Activated naive CD8-positive, alpha-beta T cell treated with anti-CD3 and anti-CD28 coated beads, Interleukin-2, amount 10 ng/mL, durations not matched to agents 7 days and 5 days (primary cell): ENCODE measurements at regions not wholly inside any gene's neighbourhood (a gene's known extent, or its start where the extent isn't known, plus 50 kb on each side); places are given as distances from the start of the nearest gene placed in this dataset.

ENCODE experiments used
- ATAC-seq: fragments of 150-1000 bp; cut with Tn5 transposase; one replicate; pipeline ENCODE4 v1.10.0; 2021; ENCODE audit warnings: low read depth, moderate library complexity
- POLR2A ChIA-PET: fragments of 350-600 bp; sonication (Branson Sonifier 250); formaldehyde crosslinking; loops from one replicate; lab custom pipeline; 2021; ENCODE audit warnings: antibody characterized with exemption; lab: Charles Lee
- DNase-seq: peaks from one replicate; pipeline ENCODE4 v3.0.0; 2021
- H3K27ac Mint-ChIP-seq: one replicate; pipeline ENCODE4 v1.8.0; 2022; ENCODE audit warnings: mild to moderate bottlenecking, mixed read lengths
- H3K27me3 Mint-ChIP-seq: one replicate; pipeline ENCODE4 v1.8.0; 2022; ENCODE audit warnings: mild to moderate bottlenecking, moderate library complexity, mixed read lengths
- H3K36me3 Mint-ChIP-seq: one replicate; pipeline ENCODE4 v1.8.0; 2021; ENCODE audit warnings: mild to moderate bottlenecking, mixed read lengths
- H3K4me1 Mint-ChIP-seq: one replicate; pipeline ENCODE4 v1.8.0; 2021; ENCODE audit warnings: mixed read lengths
- H3K4me3 Mint-ChIP-seq: one replicate; pipeline ENCODE4 v1.8.0; 2022; ENCODE audit warnings: mild to moderate bottlenecking, moderate library complexity, mixed read lengths
- H3K9me3 Mint-ChIP-seq: one replicate; pipeline ENCODE4 v1.8.0; 2021; ENCODE audit warnings: mixed read lengths

DNA sequence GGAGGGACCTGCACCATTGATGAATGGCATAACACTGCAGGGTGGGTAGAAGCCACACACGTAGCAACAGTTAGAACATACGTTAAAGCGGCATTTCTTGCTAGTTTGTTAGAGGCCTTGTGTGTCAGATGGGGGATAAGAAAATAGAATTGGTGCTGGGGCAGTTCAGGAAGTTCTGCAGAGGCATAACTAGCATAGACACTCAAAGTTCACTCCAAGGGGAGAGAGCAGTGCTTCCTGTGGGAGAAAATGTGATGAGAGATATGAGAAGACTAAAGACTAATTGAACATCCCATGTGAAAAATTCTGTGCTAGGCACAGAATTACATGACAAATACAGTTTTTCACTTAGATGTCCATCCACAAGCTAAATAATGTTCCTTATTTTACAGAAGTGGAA, 327.1 kb downstream of the ZNF621 start:
- H3K4me3 Mint-ChIP-seq = no peak overlapping the region
- no peaks in the 10 kb centered on the region for H3K36me3 Mint-ChIP-seq
- peaks cover 2% of the 10 kb centered on the region for H3K9me3 Mint-ChIP-seq
- POLR2A ChIA-PET = no interaction called here
- H3K27me3 Mint-ChIP-seq = no peaks in the 10 kb centered on the region
- H3K27ac Mint-ChIP-seq = no peak overlapping the region
- DNase-seq (no peak), ATAC-seq (no peak)
- peaks cover 2% of the 10 kb centered on the region for H3K4me1 Mint-ChIP-seq

- H3K9me3 Mint-ChIP-seq = peaks cover 2% of the 10 kb centered on the region
- no peak overlapping the region for H3K27ac Mint-ChIP-seq
- H3K27me3 Mint-ChIP-seq = no peaks in the 10 kb centered on the region
- no peak overlapping the region for H3K4me3 Mint-ChIP-seq
- ATAC-seq (no peak), DNase-seq (no peak)
- POLR2A ChIA-PET = no interaction called here
- H3K36me3 Mint-ChIP-seq = no peaks in the 10 kb centered on the region
- peaks cover 2% of the 10 kb centered on the region for H3K4me1 Mint-ChIP-seq
These were observed 328.0 kb downstream of the ZNF621 start for GRCh38 chr3:40852712-40853111.

DNA sequence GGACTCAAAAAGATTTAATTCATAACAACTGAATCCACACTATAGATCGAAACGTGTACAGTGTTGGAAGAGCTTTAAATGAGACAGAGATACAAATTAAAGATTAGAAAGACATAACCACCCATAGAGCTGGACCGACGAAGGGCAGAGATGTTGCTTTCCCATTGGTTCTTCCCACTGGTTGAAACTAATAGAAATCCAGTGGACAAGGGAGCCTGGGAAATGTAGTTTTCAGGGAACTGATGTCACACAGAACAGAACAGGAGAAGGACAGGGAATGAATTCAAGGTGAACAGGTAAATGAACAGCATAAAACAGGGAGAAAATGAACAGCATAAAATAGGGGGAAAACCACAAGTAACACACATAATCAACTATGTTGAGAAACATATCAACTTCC, 328.7 kb downstream of the ZNF621 start:
- Mint-ChIP-seq H3K4me3 (no peak overlapping the region), H3K9me3 (peaks cover 2% of the 10 kb centered on the region), H3K27ac (no peak overlapping the region), H3K4me1 (peaks cover 2% of the 10 kb centered on the region), H3K36me3 (no peaks in the 10 kb centered on the region), H3K27me3 (no peaks in the 10 kb centered on the region)
- DNase-seq (no peak), ATAC-seq (no peak)
- POLR2A ChIA-PET = no interaction called here

GRCh38 chr3:40855871-40856270, 331.1 kb downstream of the ZNF621 start:
- POLR2A ChIA-PET = no interaction called here
- DNase-seq (no peak), ATAC-seq (no peak)
- H3K36me3 Mint-ChIP-seq = no peaks in the 10 kb centered on the region
- H3K27me3 Mint-ChIP-seq = peaks cover 4% of the 10 kb centered on the region
- no peak overlapping the region for H3K4me3 Mint-ChIP-seq
- no peak overlapping the region for H3K27ac Mint-ChIP-seq
- peaks cover 2% of the 10 kb centered on the region for H3K9me3 Mint-ChIP-seq
- no peaks in the 10 kb centered on the region for H3K4me1 Mint-ChIP-seq

- Mint-ChIP-seq H3K27me3 (peaks cover 4% of the 10 kb centered on the region), H3K4me1 (no peaks in the 10 kb centered on the region), H3K27ac (no peak overlapping the region), H3K4me3 (no peak overlapping the region), H3K9me3 (peaks cover 2% of the 10 kb centered on the region), H3K36me3 (no peaks in the 10 kb centered on the region)
- DNase-seq = no peak
- POLR2A ChIA-PET = no interaction called here
- no peak for ATAC-seq
These were observed 333.8 kb downstream of the ZNF621 start for GRCh38 chr3:40858364-40859115.

GRCh38 chr3:40862946-40863345, 336.4 kb upstream of the CTNNB1 start:
- no peak overlapping the region for H3K4me3 Mint-ChIP-seq
- POLR2A ChIA-PET = no interaction called here
- no peaks in the 10 kb centered on the region for H3K9me3 Mint-ChIP-seq
- no peaks in the 10 kb centered on the region for H3K4me1 Mint-ChIP-seq
- no peak for DNase-seq
- H3K36me3 Mint-ChIP-seq = no peaks in the 10 kb centered on the region
- peaks cover 4% of the 10 kb centered on the region for H3K27me3 Mint-ChIP-seq
- ATAC-seq = no peak
- H3K27ac Mint-ChIP-seq = no peak overlapping the region

DNA sequence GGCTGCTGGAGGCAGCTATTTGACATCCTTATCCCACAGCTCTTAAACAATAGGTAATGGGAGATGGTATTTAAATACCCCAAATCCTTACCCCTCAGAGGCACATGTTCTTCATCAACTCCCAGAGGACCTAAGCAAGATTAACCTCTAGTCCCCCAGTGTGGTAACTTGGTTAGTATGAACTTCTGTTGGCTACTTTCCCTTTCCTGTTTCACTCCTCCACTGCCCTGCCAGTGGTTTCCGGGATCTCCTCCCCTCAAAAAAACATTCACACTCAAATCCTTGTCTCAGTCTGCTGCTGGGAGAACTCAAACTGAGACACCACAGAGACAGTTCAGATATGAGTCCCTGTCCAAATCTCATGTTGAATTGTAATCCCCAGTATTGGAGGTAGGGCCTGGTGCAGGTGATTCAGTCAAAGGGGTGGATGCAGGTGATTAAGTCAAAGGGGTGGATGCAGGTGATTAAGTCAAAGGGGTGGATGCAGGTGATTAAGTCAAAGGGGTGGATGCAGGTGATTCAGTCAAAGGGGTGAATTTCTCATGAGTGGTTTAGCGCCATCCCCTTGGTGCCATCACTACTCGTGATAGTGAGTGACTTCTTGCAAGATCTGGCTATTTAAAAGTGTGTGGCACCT, 335.0 kb upstream of the CTNNB1 start:
- Mint-ChIP-seq H3K4me3 (no peak overlapping the region), H3K27me3 (peaks cover 6% of the 10 kb centered on the region), H3K4me1 (no peaks in the 10 kb centered on the region), H3K9me3 (no peaks in the 10 kb centered on the region), H3K36me3 (no peaks in the 10 kb centered on the region), H3K27ac (no peak overlapping the region)
- POLR2A ChIA-PET = no interaction called here
- ATAC-seq = no peak
- DNase-seq = no peak

DNA sequence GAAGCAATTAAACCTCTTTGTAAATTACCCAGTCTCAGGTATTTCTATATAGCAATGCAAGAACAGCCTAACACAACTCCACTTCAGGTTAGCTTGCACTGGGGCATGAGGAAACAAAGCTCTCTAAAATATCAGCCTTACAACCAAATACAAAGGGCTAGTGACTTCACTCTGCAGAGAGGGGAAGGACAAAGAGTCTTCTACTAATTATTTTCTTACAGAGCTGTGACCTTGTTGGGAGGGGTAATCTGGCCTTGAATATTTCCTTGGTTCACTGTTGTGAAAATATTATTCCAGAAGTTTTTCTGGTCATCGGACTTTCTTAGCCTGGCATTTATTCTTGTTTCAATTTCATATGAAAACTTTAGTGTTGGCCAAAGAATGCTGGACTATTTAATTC, 334.4 kb upstream of the CTNNB1 start:
- Mint-ChIP-seq H3K9me3 (no peaks in the 10 kb centered on the region), H3K27ac (no peak overlapping the region), H3K36me3 (no peaks in the 10 kb centered on the region), H3K27me3 (peaks cover 4% of the 10 kb centered on the region), H3K4me3 (no peak overlapping the region), H3K4me1 (no peaks in the 10 kb centered on the region)
- DNase-seq = no peak
- no peak for ATAC-seq
- POLR2A ChIA-PET = no interaction called here

DNA sequence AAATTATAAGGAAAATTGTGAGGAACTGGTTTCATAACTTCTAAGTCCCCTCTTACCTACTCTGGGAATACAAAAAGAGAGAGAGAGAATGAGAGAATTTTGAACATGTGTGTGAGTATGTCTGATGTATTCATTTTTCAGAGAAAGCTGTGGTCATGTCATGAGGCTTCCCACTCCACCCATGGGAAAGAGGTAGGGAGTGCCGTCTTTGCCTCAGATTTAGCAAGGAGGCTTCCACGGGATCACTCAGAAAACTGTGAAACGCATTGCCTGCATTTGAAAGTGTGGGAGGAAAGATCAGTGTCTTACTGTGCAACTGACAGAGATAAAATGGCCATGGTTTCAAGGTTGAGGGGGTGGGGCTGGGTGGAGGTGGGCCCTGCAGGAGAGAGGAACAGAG, 331.5 kb upstream of the CTNNB1 start:
- Mint-ChIP-seq H3K4me1 (no peaks in the 10 kb centered on the region), H3K4me3 (no peak overlapping the region), H3K27ac (no peak overlapping the region), H3K36me3 (no peaks in the 10 kb centered on the region), H3K27me3 (peaks cover 2% of the 10 kb centered on the region), H3K9me3 (no peaks in the 10 kb centered on the region)
- no peak for DNase-seq
- ATAC-seq = no peak
- POLR2A ChIA-PET = interaction anchor here (0.6 kb wide), 1 partner anchor 1428 kb away, joined by 5 read pairs; no protein-coding TSS in a partner anchor

- Mint-ChIP-seq H3K27me3 (peaks cover 3% of the 10 kb centered on the region), H3K36me3 (no peaks in the 10 kb centered on the region), H3K4me1 (no peaks in the 10 kb centered on the region), H3K4me3 (no peak overlapping the region), H3K9me3 (no peaks in the 10 kb centered on the region), H3K27ac (no peak overlapping the region)
- DNase-seq (no peak), ATAC-seq (no peak)
- POLR2A ChIA-PET = no interaction called here
These were observed 330.3 kb upstream of the CTNNB1 start for GRCh38 chr3:40869013-40869412.

DNA sequence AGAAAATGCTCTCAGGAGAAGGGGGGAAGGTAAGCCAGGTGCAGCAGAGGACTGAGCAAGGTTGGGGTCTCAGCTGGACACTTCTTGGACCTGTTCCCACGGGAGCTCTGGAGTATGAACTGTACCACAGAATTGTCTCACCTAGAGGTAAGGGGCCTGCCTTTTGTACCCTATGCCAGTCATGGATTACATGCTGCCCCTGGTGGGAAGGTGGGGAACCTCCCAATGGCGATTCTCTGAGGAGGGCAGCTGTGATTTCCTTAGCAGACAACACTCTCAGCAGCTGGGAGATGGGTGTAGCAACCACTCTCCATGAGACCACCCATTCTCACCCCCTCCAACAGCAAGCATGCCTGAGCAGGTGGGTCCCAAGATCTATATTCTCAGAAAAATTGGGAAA, 329.4 kb upstream of the CTNNB1 start:
- DNase-seq (no peak), ATAC-seq (no peak)
- POLR2A ChIA-PET = no interaction called here
- Mint-ChIP-seq H3K4me3 (no peak overlapping the region), H3K36me3 (no peaks in the 10 kb centered on the region), H3K27ac (no peak overlapping the region), H3K4me1 (no peaks in the 10 kb centered on the region), H3K9me3 (no peaks in the 10 kb centered on the region), H3K27me3 (peaks cover 3% of the 10 kb centered on the region)

DNA sequence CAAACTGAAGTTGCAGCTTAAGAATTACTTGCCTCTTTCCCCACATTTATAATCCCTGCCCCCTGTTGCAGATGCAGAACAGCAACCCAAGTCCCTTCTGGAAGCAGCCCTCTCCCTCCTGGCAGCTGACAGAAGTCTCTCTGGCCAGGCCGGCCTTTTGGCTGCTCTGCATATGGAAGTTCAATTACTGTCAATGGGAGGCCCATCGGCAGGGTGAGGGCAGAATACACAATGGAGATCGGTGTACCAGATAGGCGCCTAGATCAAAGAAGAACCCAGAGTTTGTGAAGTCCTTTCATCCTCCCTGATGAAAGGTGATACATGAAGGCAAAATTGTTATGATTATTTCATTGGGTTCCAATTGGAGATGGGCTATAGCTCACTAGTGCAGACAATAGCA, 327.9 kb upstream of the CTNNB1 start:
- H3K27me3 Mint-ChIP-seq = peaks cover 4% of the 10 kb centered on the region
- DNase-seq = no peak
- no peak overlapping the region for H3K4me3 Mint-ChIP-seq
- no peak overlapping the region for H3K27ac Mint-ChIP-seq
- no peaks in the 10 kb centered on the region for H3K4me1 Mint-ChIP-seq
- no peaks in the 10 kb centered on the region for H3K9me3 Mint-ChIP-seq
- POLR2A ChIA-PET = no interaction called here
- no peaks in the 10 kb centered on the region for H3K36me3 Mint-ChIP-seq
- ATAC-seq = no peak

DNA sequence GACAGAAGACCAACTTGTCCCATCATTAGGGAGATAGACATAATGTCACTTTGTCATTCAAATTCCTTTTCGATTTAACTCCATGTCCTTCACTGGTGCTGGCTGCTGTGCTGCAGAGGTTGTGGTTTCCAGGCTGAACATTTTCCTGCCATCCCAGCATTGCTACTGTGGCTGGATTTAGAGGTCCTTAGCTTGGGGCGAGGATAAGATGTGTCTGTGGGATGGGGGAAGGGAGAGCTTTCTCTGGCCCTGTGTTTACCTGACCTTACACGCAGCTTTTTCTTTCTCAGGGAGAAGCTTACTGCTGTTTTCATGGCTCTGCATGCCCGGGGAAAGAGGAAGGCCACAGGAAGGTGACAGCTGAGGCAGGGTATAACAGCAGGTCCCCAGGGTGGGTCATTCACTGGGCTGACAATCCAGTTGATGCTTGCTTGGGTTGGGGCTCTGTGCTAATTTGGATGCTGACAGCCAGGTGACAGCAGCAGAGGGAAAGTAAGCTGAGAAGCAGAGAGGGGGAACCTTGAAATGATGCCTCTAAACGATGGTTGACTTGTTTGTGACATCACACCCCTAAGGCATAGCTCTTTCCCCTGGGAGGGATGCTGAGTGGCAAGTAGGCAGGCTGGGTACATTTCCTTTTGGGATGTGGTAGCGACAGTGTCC, 326.9 kb upstream of the CTNNB1 start:
- POLR2A ChIA-PET = no interaction called here
- DNase-seq (no peak), ATAC-seq (no peak)
- H3K27me3 Mint-ChIP-seq = peaks cover 5% of the 10 kb centered on the region
- H3K9me3 Mint-ChIP-seq = no peaks in the 10 kb centered on the region
- no peak overlapping the region for H3K4me3 Mint-ChIP-seq
- no peaks in the 10 kb centered on the region for H3K4me1 Mint-ChIP-seq
- no peak overlapping the region for H3K27ac Mint-ChIP-seq
- no peaks in the 10 kb centered on the region for H3K36me3 Mint-ChIP-seq

GRCh38 chr3:40873476-40873875, 325.8 kb upstream of the CTNNB1 start:
- no peak overlapping the region for H3K27ac Mint-ChIP-seq
- H3K9me3 Mint-ChIP-seq = no peaks in the 10 kb centered on the region
- H3K36me3 Mint-ChIP-seq = no peaks in the 10 kb centered on the region

More at GRCh38 chr3:40873476-40873875, 325.8 kb upstream of the CTNNB1 start:
- DNase-seq = no peak
- POLR2A ChIA-PET = no interaction called here
- H3K27me3 Mint-ChIP-seq = peaks cover 5% of the 10 kb centered on the region
- no peak overlapping the region for H3K4me3 Mint-ChIP-seq
- H3K4me1 Mint-ChIP-seq = no peaks in the 10 kb centered on the region
- no peak for ATAC-seq
